Activated T-cell treated with anti-CD3 and anti-CD28 coated beads, Interleukin-2, amount 50 U/mL, for 24 hours (primary cell): ENCODE measurements at regions not wholly inside any gene's neighbourhood (a gene's known extent, or its start where the extent isn't known, plus 50 kb on each side); places are given as distances from the start of the nearest gene placed in this dataset.

Source experiments
- DNase-seq: peaks from one replicate; pipeline ENCODE4 v3.0.0-alpha.2; 2020
- H3K27ac Mint-ChIP-seq: 2 replicates; pipeline ENCODE4 v1.8.0; 2020; ENCODE audit warnings: mild to moderate bottlenecking, mixed read lengths
- H3K27me3 Mint-ChIP-seq: 2 replicates; pipeline ENCODE4 v1.8.0; 2020; ENCODE audit warnings: mixed read lengths
- H3K36me3 Mint-ChIP-seq: 2 replicates; pipeline ENCODE4 v1.8.0; 2020; ENCODE audit warnings: low read depth, mixed read lengths
- H3K4me1 Mint-ChIP-seq: 2 replicates; pipeline ENCODE4 v1.8.0; 2020; ENCODE audit warnings: low read depth, mixed read lengths
- H3K4me3 Mint-ChIP-seq: 2 replicates; pipeline ENCODE4 v1.8.0; 2020; ENCODE audit warnings: mild to moderate bottlenecking, moderate library complexity, mixed read lengths
- H3K9me3 Mint-ChIP-seq: 2 replicates; pipeline ENCODE4 v1.8.0; 2020; ENCODE audit warnings: mixed read lengths

- no peak for DNase-seq
- H3K4me1 Mint-ChIP-seq = no peaks in the 10 kb centered on the region
- no peak overlapping the region for H3K4me3 Mint-ChIP-seq
- no peaks in the 10 kb centered on the region for H3K36me3 Mint-ChIP-seq
- no peak overlapping the region for H3K27ac Mint-ChIP-seq
- H3K27me3 Mint-ChIP-seq = peaks cover 34% of the 10 kb centered on the region
- H3K9me3 Mint-ChIP-seq = no peaks in the 10 kb centered on the region
These were observed 175.0 kb upstream of the MCTP2 start for GRCh38 chr15:94056314-94056713.

GRCh38 chr15:94053626-94054025, 177.7 kb upstream of the MCTP2 start:
- no peak for DNase-seq
- Mint-ChIP-seq H3K4me3 (no peak overlapping the region), H3K27ac (no peak overlapping the region), H3K36me3 (no peaks in the 10 kb centered on the region), H3K9me3 (no peaks in the 10 kb centered on the region), H3K4me1 (no peaks in the 10 kb centered on the region), H3K27me3 (peaks cover 22% of the 10 kb centered on the region)

- Mint-ChIP-seq H3K4me3 (no peak overlapping the region), H3K4me1 (no peaks in the 10 kb centered on the region), H3K9me3 (no peaks in the 10 kb centered on the region), H3K27ac (no peak overlapping the region), H3K36me3 (no peaks in the 10 kb centered on the region), H3K27me3 (peaks cover 18% of the 10 kb centered on the region)
- no peak for DNase-seq
These were observed 178.7 kb upstream of the MCTP2 start for GRCh38 chr15:94052711-94053110.

- no peaks in the 10 kb centered on the region for H3K4me1 Mint-ChIP-seq
- no peaks in the 10 kb centered on the region for H3K36me3 Mint-ChIP-seq
- no peak overlapping the region for H3K4me3 Mint-ChIP-seq
- no peaks in the 10 kb centered on the region for H3K9me3 Mint-ChIP-seq
- H3K27me3 Mint-ChIP-seq = peaks cover 6% of the 10 kb centered on the region
- DNase-seq = no peak
- no peak overlapping the region for H3K27ac Mint-ChIP-seq
These were observed 183.8 kb upstream of the MCTP2 start for GRCh38 chr15:94047566-94047965.

GRCh38 chr15:94042180-94042928, 189.0 kb upstream of the MCTP2 start:
- H3K36me3 Mint-ChIP-seq = no peaks in the 10 kb centered on the region
- DNase-seq = no peak

GRCh38 chr15:94041746-94042145, 189.6 kb upstream of the MCTP2 start:
- Mint-ChIP-seq H3K4me1 (no peaks in the 10 kb centered on the region), H3K4me3 (no peak overlapping the region), H3K27ac (no peak overlapping the region), H3K9me3 (no peaks in the 10 kb centered on the region), H3K27me3 (peaks cover 11% of the 10 kb centered on the region), H3K36me3 (no peaks in the 10 kb centered on the region)
- no peak for DNase-seq

More at GRCh38 chr15:94042180-94042928, 189.0 kb upstream of the MCTP2 start:
- H3K4me1 Mint-ChIP-seq = no peaks in the 10 kb centered on the region
- H3K27ac Mint-ChIP-seq = no peak overlapping the region
- H3K9me3 Mint-ChIP-seq = no peaks in the 10 kb centered on the region
- peaks cover 11% of the 10 kb centered on the region for H3K27me3 Mint-ChIP-seq
- no peak overlapping the region for H3K4me3 Mint-ChIP-seq

- H3K4me3 Mint-ChIP-seq = no peak overlapping the region
- no peaks in the 10 kb centered on the region for H3K4me1 Mint-ChIP-seq
- H3K27ac Mint-ChIP-seq = no peak overlapping the region
- H3K9me3 Mint-ChIP-seq = no peaks in the 10 kb centered on the region
- no peak for DNase-seq
- H3K27me3 Mint-ChIP-seq = peaks cover 19% of the 10 kb centered on the region
- no peaks in the 10 kb centered on the region for H3K36me3 Mint-ChIP-seq
These were observed 190.7 kb upstream of the MCTP2 start for GRCh38 chr15:94040541-94041248.

GRCh38 chr15:94036156-94036555, 195.2 kb upstream of the MCTP2 start:
- H3K4me3 Mint-ChIP-seq = no peak overlapping the region
- no peak overlapping the region for H3K27ac Mint-ChIP-seq
- peaks cover 38% of the 10 kb centered on the region for H3K27me3 Mint-ChIP-seq

GRCh38 chr15:94033683-94034020, 197.7 kb upstream of the MCTP2 start:
- no peak for DNase-seq
- H3K27ac Mint-ChIP-seq = no peak overlapping the region
- no peaks in the 10 kb centered on the region for H3K4me1 Mint-ChIP-seq
- no peaks in the 10 kb centered on the region for H3K9me3 Mint-ChIP-seq
- H3K27me3 Mint-ChIP-seq = peaks cover 34% of the 10 kb centered on the region
- H3K36me3 Mint-ChIP-seq = no peaks in the 10 kb centered on the region
- H3K4me3 Mint-ChIP-seq = no peak overlapping the region

More at GRCh38 chr15:94036156-94036555, 195.2 kb upstream of the MCTP2 start:
- no peaks in the 10 kb centered on the region for H3K9me3 Mint-ChIP-seq
- no peaks in the 10 kb centered on the region for H3K36me3 Mint-ChIP-seq
- no peak for DNase-seq
- H3K4me1 Mint-ChIP-seq = no peaks in the 10 kb centered on the region

- DNase-seq = no peak
- Mint-ChIP-seq H3K4me1 (no peaks in the 10 kb centered on the region), H3K27ac (no peak overlapping the region), H3K27me3 (peaks cover 29% of the 10 kb centered on the region), H3K9me3 (no peaks in the 10 kb centered on the region), H3K4me3 (no peak overlapping the region), H3K36me3 (no peaks in the 10 kb centered on the region)
These were observed 198.2 kb upstream of the MCTP2 start for GRCh38 chr15:94033014-94033682.

- Mint-ChIP-seq H3K36me3 (no peaks in the 10 kb centered on the region), H3K9me3 (no peaks in the 10 kb centered on the region), H3K4me1 (no peaks in the 10 kb centered on the region), H3K4me3 (no peak overlapping the region), H3K27me3 (peaks cover 31% of the 10 kb centered on the region), H3K27ac (no peak overlapping the region)
- DNase-seq = no peak
These were observed 198.8 kb upstream of the MCTP2 start for GRCh38 chr15:94032571-94032970.

GRCh38 chr15:94031072-94031471, 200.3 kb upstream of the MCTP2 start:
- Mint-ChIP-seq H3K27me3 (peaks cover 36% of the 10 kb centered on the region), H3K9me3 (no peaks in the 10 kb centered on the region), H3K4me3 (no peak overlapping the region), H3K36me3 (no peaks in the 10 kb centered on the region), H3K4me1 (no peaks in the 10 kb centered on the region), H3K27ac (no peak overlapping the region)
- DNase-seq = no peak

- H3K4me3 Mint-ChIP-seq = no peak overlapping the region
- H3K27me3 Mint-ChIP-seq = peaks cover 33% of the 10 kb centered on the region
- H3K9me3 Mint-ChIP-seq = no peaks in the 10 kb centered on the region
- H3K36me3 Mint-ChIP-seq = no peaks in the 10 kb centered on the region
- no peak overlapping the region for H3K27ac Mint-ChIP-seq
- no peaks in the 10 kb centered on the region for H3K4me1 Mint-ChIP-seq
- no peak for DNase-seq
These were observed 201.9 kb upstream of the MCTP2 start for GRCh38 chr15:94029495-94029894.

GRCh38 chr15:94028809-94029208, 202.6 kb upstream of the MCTP2 start:
- Mint-ChIP-seq H3K9me3 (no peaks in the 10 kb centered on the region), H3K27ac (no peak overlapping the region), H3K36me3 (no peaks in the 10 kb centered on the region), H3K27me3 (peaks cover 30% of the 10 kb centered on the region), H3K4me1 (no peaks in the 10 kb centered on the region), H3K4me3 (no peak overlapping the region)
- DNase-seq = no peak

- H3K27me3 Mint-ChIP-seq = peaks cover 23% of the 10 kb centered on the region
- H3K4me1 Mint-ChIP-seq = no peaks in the 10 kb centered on the region
- no peak overlapping the region for H3K4me3 Mint-ChIP-seq
- no peaks in the 10 kb centered on the region for H3K36me3 Mint-ChIP-seq
- H3K9me3 Mint-ChIP-seq = no peaks in the 10 kb centered on the region
- no peak for DNase-seq
- no peak overlapping the region for H3K27ac Mint-ChIP-seq
These were observed 203.2 kb upstream of the MCTP2 start for GRCh38 chr15:94028121-94028520.
